HFFc6 (cell line): ENCODE measurements at regions not wholly inside any gene's neighbourhood (a gene's known extent, or its start where the extent isn't known, plus 50 kb on each side); places are given as distances from the start of the nearest gene placed in this dataset.

Source experiments
- DNase-seq: peaks from one replicate; pipeline ENCODE4 v3.0.0-alpha.2; 2018
- H3K27ac Mint-ChIP-seq: 2 replicates; pipeline ENCODE4 v1.8.0; 2020; ENCODE audit warnings: mild to moderate bottlenecking, mixed read lengths
- H3K27me3 Mint-ChIP-seq: 2 replicates; pipeline ENCODE4 v1.8.0; 2021; ENCODE audit warnings: mild to moderate bottlenecking, moderate library complexity, mixed read lengths; ENCODE audit not compliant: insufficient read depth
- H3K36me3 Mint-ChIP-seq: 2 replicates; pipeline ENCODE4 v1.8.0; 2021; ENCODE audit warnings: low read depth, mixed read lengths
- H3K4me1 Mint-ChIP-seq: 2 replicates; pipeline ENCODE4 v1.8.0; 2020; ENCODE audit warnings: low read depth, mixed read lengths
- H3K4me3 Mint-ChIP-seq: 2 replicates; pipeline ENCODE4 v1.8.0; 2020; ENCODE audit warnings: mild to moderate bottlenecking, moderate library complexity, mixed read lengths
- H3K9me3 Mint-ChIP-seq: 2 replicates; pipeline ENCODE4 v1.8.0; 2020; ENCODE audit warnings: mild to moderate bottlenecking, mixed read lengths
- TF ChIP-seq, protein P1 (sequence below): fragments of 200-600 bp; sonication (generic); IDR thresholded peaks from 2 replicates; pipeline ENCODE4 v1.5.0; 2021; ENCODE audit warnings: antibody characterized with exemption, mild to moderate bottlenecking

DNA sequence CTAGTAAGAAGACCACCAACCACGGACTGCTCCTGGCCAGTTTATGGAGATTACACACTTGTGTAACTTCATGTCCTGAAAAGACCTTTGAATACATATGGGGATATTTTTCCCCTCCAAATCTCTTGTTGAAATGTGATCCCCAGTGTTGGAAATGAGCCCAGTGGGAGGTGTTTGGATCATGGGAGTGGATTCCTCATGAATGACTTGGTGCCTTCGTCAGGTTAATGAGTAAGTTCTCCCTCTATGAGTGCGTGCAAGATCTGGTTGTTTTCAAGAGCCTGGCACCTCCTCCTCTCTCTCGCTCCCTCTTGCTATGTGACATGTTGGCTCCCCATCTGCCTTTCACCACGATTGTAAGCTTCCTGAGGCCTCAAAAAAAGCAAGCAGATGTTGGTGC lies 769.0 kb upstream of the SLITRK1 start:
- 0 out of 2 replicates have a peak, but pooled peaks cover 1% of the 10 kb centered on the region for H3K27me3 Mint-ChIP-seq
- TF ChIP-seq, protein P1, sequence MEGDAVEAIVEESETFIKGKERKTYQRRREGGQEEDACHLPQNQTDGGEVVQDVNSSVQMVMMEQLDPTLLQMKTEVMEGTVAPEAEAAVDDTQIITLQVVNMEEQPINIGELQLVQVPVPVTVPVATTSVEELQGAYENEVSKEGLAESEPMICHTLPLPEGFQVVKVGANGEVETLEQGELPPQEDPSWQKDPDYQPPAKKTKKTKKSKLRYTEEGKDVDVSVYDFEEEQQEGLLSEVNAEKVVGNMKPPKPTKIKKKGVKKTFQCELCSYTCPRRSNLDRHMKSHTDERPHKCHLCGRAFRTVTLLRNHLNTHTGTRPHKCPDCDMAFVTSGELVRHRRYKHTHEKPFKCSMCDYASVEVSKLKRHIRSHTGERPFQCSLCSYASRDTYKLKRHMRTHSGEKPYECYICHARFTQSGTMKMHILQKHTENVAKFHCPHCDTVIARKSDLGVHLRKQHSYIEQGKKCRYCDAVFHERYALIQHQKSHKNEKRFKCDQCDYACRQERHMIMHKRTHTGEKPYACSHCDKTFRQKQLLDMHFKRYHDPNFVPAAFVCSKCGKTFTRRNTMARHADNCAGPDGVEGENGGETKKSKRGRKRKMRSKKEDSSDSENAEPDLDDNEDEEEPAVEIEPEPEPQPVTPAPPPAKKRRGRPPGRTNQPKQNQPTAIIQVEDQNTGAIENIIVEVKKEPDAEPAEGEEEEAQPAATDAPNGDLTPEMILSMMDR, result no peak
- peaks cover 42% of the 10 kb centered on the region for H3K9me3 Mint-ChIP-seq
- H3K4me1 Mint-ChIP-seq, result peaks cover 83% of the 10 kb centered on the region
- H3K36me3 Mint-ChIP-seq, result peaks cover 51% of the 10 kb centered on the region
- H3K27ac Mint-ChIP-seq, result peak overlapping the region; percentile 86
- no peak overlapping the region for H3K4me3 Mint-ChIP-seq
- DNase-seq, result peak; percentile 81

DNA sequence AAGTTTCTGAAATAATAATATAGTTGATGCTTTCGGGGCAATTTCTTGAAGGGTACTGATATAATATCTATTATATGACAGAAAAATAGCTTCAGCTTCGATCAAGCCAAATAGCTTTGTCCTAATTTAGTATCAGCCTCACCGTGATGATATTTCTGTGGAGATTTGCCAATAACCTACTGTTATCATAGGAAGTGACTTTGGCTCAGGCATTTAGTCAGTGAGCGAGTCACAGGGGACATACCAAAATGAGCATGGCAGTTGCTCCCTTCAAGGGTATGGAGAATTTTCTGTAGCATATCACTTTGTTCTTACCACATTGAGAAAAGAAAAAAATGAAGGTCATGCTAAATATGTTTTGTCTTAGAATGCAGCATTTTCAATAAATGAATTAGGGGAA lies 767.6 kb upstream of the SLITRK1 start:
- Mint-ChIP-seq H3K4me1 (peaks cover 83% of the 10 kb centered on the region), H3K27me3 (0 out of 2 replicates have a peak, but pooled peaks cover 1% of the 10 kb centered on the region), H3K36me3 (peaks cover 49% of the 10 kb centered on the region), H3K9me3 (peaks cover 39% of the 10 kb centered on the region), H3K27ac (peak overlapping the region; percentile 83), H3K4me3 (peak overlapping the region; percentile 36; the same call in 1 of the 2 replicates)
- peak; percentile 43 for DNase-seq
- TF ChIP-seq, protein P1, result no peak

DNA sequence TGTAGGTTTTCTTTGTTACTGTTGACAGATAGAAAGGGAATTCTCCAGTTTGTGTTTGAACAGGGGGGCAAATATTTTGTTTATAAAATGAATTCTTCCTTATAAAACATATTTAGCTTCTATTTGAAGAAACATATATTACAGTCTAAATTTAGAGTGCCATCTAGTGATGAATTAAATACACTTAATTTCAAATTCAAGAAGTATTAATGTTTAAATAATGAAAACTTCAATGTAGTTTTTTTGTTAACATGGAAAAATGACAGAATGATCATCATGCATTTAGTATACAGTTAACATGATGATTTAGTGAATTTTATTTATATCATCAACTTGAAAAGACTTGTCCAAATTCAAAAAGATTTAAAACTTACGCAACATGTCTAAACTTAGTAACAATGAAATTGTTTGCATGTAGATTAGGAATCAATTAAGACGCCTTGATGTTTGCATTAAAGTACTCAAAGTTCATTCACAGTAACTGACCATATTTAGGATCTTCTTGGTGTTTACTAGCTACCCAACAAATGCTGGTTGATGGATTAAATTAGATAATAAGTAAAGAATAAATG lies 765.9 kb upstream of the SLITRK1 start:
- H3K4me3 Mint-ChIP-seq, result no peak overlapping the region
- peaks cover 23% of the 10 kb centered on the region for H3K9me3 Mint-ChIP-seq
- H3K27ac Mint-ChIP-seq, result peak overlapping the region; percentile 49; the same call in 1 of the 2 replicates
- no peak for DNase-seq
- peaks cover 88% of the 10 kb centered on the region for H3K4me1 Mint-ChIP-seq
- 0 out of 2 replicates have a peak, but pooled peaks cover 1% of the 10 kb centered on the region for H3K27me3 Mint-ChIP-seq
- peaks cover 36% of the 10 kb centered on the region for H3K36me3 Mint-ChIP-seq
- TF ChIP-seq, protein P1, result peak; percentile 75

DNA sequence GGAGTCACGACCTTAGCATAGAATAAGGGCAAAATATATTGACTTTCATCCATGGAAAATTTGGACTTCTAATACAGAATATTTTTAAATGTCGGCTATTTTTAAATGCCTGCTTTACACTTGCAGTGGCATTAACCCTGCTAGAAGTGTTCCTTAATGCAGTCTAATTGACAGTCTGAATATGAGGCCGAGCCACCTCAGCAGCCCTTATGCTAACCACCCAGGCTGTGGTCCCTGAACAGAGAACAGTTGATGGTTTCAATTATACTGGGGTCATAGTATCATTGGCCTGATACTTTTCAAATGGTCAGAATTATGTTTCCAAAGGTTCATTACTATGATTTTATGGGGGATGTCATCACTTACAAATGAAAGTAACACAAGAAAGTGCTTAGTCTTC lies 764.7 kb upstream of the SLITRK1 start:
- TF ChIP-seq, protein P1, result no peak
- Mint-ChIP-seq H3K4me3 (peak overlapping the region; percentile 37), H3K36me3 (peaks cover 26% of the 10 kb centered on the region), H3K27ac (peak overlapping the region; percentile 71), H3K4me1 (peaks cover 84% of the 10 kb centered on the region), H3K9me3 (peaks cover 13% of the 10 kb centered on the region), H3K27me3 (0 out of 2 replicates have a peak, but pooled peaks cover 1% of the 10 kb centered on the region)
- DNase-seq, result no peak

DNA sequence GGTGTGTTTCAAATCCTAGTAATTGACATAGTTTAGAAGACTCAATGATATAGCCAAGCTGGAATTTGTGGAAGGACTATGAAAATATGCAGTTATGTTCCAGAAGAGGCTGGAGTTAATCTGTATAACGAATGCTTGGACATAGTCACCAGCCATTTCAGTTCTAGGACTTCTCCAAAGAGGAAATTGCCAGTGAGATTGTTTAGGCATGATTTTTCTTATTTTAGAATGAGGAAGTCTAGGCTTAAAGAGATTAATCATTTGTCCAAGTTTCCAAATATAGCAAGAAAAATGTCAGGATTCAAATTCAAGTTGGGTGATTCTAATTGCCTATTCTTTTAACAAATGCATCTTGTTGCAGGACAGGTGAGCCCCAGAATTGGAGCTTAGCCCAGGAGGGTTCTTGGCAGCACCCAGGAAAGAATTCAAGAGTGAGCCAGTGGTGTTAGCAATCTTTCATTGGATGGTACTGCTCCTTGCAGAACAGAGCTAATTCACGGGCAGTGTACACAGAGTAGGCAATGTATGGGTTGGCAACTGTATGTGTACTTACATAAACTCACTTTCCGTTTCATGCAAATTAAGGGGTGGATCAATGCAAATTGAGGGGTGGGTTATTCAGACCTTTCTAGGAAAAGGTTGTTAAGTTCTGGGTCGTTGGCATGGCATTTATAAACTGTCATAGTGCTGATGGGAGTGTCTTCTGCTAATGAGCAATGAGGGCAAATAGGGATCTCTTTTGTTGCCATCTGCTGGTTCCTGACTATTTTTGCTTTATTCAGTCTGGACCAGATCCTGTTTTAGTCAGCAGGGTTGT lies 763.1 kb upstream of the SLITRK1 start:
- Mint-ChIP-seq H3K9me3 (peaks cover 17% of the 10 kb centered on the region), H3K27ac (peak overlapping the region; percentile 84), H3K4me3 (peak overlapping the region; percentile 55), H3K36me3 (peaks cover 27% of the 10 kb centered on the region), H3K4me1 (peaks cover 84% of the 10 kb centered on the region), H3K27me3 (no peaks in the 10 kb centered on the region)
- DNase-seq, result peak; percentile 93
- TF ChIP-seq, protein P1, result peak; percentile 59
